Fibroblast of lung (primary cell): ENCODE measurements at regions not wholly inside any gene's neighbourhood (a gene's known extent, or its start where the extent isn't known, plus 50 kb on each side); places are given as distances from the start of the nearest gene placed in this dataset.

ENCODE experiments used
- EZH2 ChIP-seq: IDR thresholded peaks from 2 replicates; pipeline ENCODE4 v1.5.1; 2012; ENCODE audit warnings: low read length, control low read depth, mild to moderate bottlenecking; ENCODE audit errors: missing control alignments
- TF ChIP-seq, protein P1 (sequence below), 2 donors: IDR thresholded peaks in 1 of 2; conservative IDR thresholded peaks in 1 of 2; 1 replicate in 1 of 2; 2 replicates in 1 of 2; pipeline ENCODE4 v1.5.1; 2011 to 2012; ENCODE audit warnings: low read length in 2 of 2, control low read depth in 1 of 2, inconsistent platforms in 1 of 2, low read depth in 1 of 2, mild to moderate bottlenecking in 1 of 2

- TF ChIP-seq, protein P1, sequence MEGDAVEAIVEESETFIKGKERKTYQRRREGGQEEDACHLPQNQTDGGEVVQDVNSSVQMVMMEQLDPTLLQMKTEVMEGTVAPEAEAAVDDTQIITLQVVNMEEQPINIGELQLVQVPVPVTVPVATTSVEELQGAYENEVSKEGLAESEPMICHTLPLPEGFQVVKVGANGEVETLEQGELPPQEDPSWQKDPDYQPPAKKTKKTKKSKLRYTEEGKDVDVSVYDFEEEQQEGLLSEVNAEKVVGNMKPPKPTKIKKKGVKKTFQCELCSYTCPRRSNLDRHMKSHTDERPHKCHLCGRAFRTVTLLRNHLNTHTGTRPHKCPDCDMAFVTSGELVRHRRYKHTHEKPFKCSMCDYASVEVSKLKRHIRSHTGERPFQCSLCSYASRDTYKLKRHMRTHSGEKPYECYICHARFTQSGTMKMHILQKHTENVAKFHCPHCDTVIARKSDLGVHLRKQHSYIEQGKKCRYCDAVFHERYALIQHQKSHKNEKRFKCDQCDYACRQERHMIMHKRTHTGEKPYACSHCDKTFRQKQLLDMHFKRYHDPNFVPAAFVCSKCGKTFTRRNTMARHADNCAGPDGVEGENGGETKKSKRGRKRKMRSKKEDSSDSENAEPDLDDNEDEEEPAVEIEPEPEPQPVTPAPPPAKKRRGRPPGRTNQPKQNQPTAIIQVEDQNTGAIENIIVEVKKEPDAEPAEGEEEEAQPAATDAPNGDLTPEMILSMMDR (conservative IDR thresholded peaks at IDR 0.05 in 1 of 2, IDR thresholded peaks at IDR 0.05 in 1 of 2; ENCODE audit: low read depth in 1 of 2, low read length in 2 of 2): no peak
- no peak for TF ChIP-seq EZH2
Measured at GRCh38 chr20:16885746-16886145, 137.6 kb downstream of the OTOR start.
